PFSK-1 (cell line): ENCODE measurements at regions not wholly inside any gene's neighbourhood (a gene's known extent, or its start where the extent isn't known, plus 50 kb on each side); places are given as distances from the start of the nearest gene placed in this dataset.

Experiments used
- FOXP2 ChIP-seq: optimal IDR thresholded peaks from 2 replicates; pipeline ENCODE3; 2011; ENCODE audit warnings: borderline replicate concordance, control low read depth, inconsistent platforms; ENCODE audit not compliant: insufficient read depth; ENCODE audit errors: extremely low read length, extremely low read depth
- POLR2AphosphoS5 ChIP-seq: IDR thresholded peaks from 2 replicates; pipeline ENCODE4 v1.6.1; 2012; ENCODE audit warnings: low read depth, mild to moderate bottlenecking, control low read depth, low read length, moderate library complexity
- REST ChIP-seq, 2 experiments: IDR thresholded peaks; 2 replicates each; pipeline versions ENCODE4 v1.6.1 to v1.8.0; 2011 to 2012; ENCODE audit warnings: low read depth in 2 of 2, low read length in 2 of 2, control low read depth in 1 of 2, inconsistent platforms in 1 of 2, mild to moderate bottlenecking in 1 of 2, moderate library complexity in 1 of 2; ENCODE audit not compliant: insufficient read depth in 1 of 2
- SIN3A ChIP-seq: IDR thresholded peaks from 2 replicates; pipeline ENCODE4 v1.6.1; 2012; ENCODE audit warnings: mild to moderate bottlenecking, low read length, moderate library complexity, borderline replicate concordance; ENCODE audit not compliant: insufficient read depth
- TAF1 ChIP-seq: IDR thresholded peaks from 2 replicates; pipeline ENCODE4 v1.6.1; 2012; ENCODE audit warnings: low read length, control low read depth, borderline replicate concordance; ENCODE audit not compliant: insufficient read depth

GRCh38 chr2:146754606-146755005 lies 1090.2 kb upstream of the ACVR2A start:
- TF ChIP-seq POLR2AphosphoS5 (no peak), REST (IDR thresholded peaks at IDR 0.05; ENCODE audit: insufficient read depth in 1 of 2, low read depth in 2 of 2, low read length in 2 of 2) (no peak), TAF1 (no peak), FOXP2 (no peak), SIN3A (no peak)

GRCh38 chr2:146748046-146748445 lies 1096.8 kb upstream of the ACVR2A start:
- TF ChIP-seq FOXP2: no peak
- no peak for TF ChIP-seq POLR2AphosphoS5
- no peak for TF ChIP-seq SIN3A
- TF ChIP-seq TAF1: no peak
- no peak for TF ChIP-seq REST (IDR thresholded peaks at IDR 0.05; ENCODE audit: insufficient read depth in 1 of 2, low read depth in 2 of 2, low read length in 2 of 2)

- no peak for TF ChIP-seq SIN3A
- no peak for TF ChIP-seq POLR2AphosphoS5
- no peak for TF ChIP-seq FOXP2
- no peak for TF ChIP-seq REST (IDR thresholded peaks at IDR 0.05; ENCODE audit: insufficient read depth in 1 of 2, low read depth in 2 of 2, low read length in 2 of 2)
- no peak for TF ChIP-seq TAF1
These were observed 1103.6 kb upstream of the ACVR2A start for GRCh38 chr2:146741260-146741659.

GRCh38 chr2:146734821-146735190 lies 1110.0 kb upstream of the ACVR2A start:
- TF ChIP-seq REST (IDR thresholded peaks at IDR 0.05; ENCODE audit: insufficient read depth in 1 of 2, low read depth in 2 of 2, low read length in 2 of 2): no peak

- TF ChIP-seq TAF1 (no peak), FOXP2 (no peak), POLR2AphosphoS5 (no peak), REST (IDR thresholded peaks at IDR 0.05; ENCODE audit: insufficient read depth in 1 of 2, low read depth in 2 of 2, low read length in 2 of 2) (no peak), SIN3A (no peak)
These were observed 1110.6 kb upstream of the ACVR2A start for GRCh38 chr2:146734042-146734820.
